GM19351 (cell line): ENCODE measurements at regions not wholly inside any gene's neighbourhood (a gene's known extent, or its start where the extent isn't known, plus 50 kb on each side); places are given as distances from the start of the nearest gene placed in this dataset.

Experiments used
- ATAC-seq: cut with Tn5 transposase; IDR thresholded peaks from one replicate; pipeline ENCODE4 v1.9.1; 2021; ENCODE audit warnings: mild to moderate bottlenecking, moderate library complexity; ENCODE audit not compliant: unreplicated experiment

DNA sequence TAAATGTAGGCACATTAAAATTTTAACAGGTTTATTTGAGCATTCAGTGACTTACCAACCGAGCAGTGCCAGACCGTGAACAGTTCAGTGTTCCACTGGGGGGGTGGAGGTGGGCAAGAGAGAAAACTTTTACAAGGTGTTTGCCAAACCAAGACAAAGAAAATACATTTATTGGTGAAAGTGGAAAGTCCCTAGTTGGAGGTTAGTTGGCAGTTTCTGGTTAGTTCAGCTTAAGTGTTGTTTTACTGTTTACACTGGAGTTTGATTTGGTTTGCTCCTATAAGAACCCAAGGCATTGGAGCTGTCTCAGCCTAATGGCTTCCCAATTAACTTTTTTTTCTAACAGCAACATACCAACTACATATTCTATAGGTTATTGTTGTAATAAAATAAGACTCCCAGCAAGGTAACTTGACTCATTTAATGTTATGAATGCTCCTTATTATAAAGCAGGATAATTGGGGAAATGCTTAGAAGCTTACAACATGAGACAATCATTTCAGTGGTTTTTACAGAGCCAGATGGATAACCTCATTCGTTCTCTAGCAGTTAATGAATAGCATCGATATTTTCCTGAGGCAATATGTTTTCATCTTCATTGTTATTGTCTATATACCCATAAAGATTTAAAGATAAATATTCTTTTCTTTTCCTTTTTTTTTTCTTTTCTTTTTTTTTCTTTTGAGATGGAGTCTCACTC, 115.8 kb downstream of the ETNK1 start:
- no peak for ATAC-seq

DNA sequence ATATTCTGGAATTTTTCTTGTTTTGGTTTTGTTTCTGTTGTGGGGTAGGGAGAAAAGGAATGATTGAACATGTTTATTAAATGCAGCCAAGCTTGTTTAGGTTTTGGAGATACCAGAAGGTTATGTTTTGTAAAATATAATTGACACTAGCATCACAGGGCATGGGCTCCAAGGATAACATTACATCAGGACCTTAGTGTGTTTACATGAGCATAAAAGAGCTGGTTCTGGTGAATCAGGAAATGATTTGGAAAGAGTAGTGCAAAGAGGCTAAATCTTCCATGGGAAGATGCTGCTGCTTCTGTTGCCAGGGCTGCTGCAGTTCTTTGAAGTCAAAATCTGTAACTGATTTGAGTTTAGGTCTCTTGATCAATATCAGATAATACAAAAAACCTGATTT, 118.7 kb downstream of the ETNK1 start:
- no peak for ATAC-seq

DNA sequence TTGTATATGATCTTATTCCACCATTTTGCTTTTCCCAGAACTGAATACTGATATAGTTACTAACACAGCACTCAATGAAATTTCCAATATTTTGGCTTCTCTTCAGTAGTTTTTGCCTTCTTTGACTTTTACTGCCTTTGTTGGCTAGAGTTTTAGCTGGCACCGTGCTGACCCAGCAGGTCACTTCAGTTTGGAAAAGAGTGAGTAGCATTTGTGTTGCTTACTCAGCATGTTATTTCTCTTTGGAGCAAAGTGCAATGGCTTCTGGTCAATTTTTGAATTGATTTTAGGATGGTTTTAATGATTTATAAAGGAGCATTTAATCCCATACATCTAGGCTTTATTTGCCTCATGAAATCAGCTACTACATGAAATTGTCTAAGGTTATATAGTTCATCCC, 119.2 kb downstream of the ETNK1 start:
- no peak for ATAC-seq

DNA sequence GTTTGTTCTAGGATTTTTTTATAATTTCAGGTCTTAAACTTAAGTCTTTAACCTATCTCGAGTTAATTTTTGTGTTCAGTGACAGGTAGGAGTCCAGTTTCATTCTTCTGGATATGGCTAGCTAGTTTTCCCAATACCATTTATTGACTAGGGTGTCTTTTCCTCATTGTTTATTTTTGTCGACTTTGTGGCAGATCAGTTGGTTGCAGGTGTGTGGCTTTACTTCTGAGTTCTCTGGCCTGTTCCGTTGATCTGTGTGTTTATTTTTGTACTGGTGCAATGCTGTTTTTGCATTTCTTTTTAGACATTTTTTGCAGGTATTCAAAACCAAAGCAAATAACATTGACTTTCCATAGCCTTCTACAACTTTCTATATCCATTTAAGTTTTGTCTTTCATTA, 121.7 kb downstream of the ETNK1 start:
- ATAC-seq = no peak

DNA sequence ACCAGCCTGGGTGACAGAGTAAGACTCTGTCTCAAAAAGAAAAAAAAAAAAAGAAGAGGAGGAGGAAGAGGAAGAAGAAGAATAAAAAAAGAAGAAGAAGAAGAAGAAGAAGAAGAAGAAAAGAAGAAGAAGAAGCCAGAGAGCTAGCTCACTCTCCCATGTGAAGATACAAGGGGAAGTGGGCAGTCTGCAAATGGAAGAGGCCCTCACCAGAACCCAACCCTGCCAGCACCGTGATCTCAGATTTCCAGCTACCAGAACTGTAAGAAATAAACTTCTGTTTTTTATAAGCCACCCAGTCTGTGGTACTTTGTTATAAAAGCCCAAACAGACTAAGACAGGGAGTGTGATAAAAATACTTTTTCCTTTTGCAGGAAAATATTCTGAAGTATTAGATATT, 130.7 kb downstream of the ETNK1 start:
- no peak for ATAC-seq

DNA sequence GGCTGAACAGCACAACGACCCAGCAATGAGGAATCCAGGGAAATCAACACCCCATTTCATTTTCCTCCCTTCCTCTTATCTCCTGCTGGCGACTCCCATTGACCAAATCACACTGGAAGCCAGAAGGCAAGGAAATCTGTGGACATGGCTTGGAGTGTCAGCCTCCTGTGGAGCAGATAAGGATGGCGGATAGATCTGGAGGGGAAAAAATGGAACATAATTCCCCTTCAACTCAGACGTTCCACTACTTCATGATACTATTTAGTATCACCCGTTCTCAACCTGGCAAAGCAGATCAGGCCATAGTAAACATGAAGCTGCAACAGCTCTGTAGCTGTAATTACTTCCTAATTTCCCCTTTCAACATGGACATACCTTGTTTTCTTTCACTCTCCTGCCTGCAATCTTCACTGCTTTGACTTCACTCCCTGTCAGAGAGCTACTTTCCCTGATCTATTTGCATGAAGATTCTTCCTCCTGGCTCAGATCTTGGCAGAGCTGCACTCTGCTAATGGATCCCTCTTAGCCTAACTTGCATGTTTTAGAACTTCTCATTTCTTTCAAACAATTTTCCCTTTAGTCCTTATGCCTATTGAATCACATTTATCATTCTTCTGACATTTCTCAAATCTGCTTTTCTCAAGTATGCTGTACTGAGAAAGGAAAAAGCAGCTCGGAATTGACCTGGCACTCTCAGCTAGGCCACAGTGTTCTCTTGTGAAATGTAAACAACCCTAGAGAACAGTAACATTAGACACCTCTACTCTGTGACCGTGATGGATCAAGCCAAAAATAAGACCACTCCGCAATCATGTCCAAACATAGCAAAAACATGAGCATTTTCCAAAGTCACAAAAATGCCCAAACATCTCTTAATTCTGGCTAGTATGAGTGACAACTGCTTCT, 135.1 kb downstream of the ETNK1 start:
- no peak for ATAC-seq

DNA sequence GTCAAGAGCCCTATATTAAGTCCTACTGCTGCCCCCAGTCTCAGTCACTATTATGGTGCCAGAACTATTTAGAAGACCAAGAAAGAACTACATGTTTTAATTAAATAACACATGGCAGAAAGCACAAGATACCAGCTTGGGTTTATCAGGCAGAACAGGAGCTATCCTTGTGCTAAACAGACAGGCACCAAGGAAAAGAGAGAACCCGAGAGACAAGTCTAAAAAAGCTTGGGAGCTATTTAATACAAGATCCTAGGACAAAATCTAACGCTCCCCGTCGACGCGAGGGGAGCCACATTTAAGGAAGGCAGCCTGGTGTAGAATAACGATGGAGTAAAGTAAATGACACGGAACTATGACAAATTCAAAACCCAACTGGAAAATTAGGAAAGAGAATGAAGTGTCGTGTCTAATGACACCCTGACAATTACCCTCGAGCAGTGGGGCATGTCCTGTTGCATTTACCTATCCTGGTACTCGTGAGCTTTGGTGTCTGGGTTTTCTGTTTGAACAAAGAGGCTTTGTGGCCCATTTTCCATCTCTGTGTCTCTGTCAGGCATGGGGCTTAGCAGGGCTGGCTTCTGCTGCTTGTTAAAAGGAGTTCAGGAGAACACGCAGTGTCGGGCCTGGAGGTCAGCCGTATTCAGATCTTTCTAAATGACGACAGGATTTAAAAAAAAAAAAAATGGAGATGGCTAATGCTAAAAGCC, 140.6 kb downstream of the ETNK1 start:
- no peak for ATAC-seq

DNA sequence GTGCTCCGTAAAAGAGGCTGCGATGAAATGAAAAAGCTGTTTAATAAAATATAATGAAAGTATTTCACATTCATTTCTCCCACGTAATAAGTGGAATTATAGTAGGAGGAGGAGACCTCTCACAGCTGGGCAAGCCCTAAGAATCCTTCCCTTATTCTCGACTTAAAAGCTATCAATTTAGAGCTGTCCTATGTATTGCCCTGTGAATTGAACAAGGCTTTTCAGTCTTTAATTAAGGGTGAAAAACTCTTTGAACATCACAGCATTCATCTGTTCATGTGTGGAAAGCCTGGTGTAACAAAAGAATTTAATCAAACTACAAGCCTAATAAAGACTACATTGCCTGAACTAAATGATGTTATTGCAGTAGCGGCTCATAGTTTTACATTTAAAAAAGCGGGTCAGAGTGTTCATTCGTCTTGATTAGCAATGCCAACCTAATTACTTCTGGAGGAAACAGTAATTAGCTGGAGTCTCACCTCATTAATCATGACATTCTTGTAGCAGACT, 142.0 kb downstream of the ETNK1 start:
- ATAC-seq = no peak

DNA sequence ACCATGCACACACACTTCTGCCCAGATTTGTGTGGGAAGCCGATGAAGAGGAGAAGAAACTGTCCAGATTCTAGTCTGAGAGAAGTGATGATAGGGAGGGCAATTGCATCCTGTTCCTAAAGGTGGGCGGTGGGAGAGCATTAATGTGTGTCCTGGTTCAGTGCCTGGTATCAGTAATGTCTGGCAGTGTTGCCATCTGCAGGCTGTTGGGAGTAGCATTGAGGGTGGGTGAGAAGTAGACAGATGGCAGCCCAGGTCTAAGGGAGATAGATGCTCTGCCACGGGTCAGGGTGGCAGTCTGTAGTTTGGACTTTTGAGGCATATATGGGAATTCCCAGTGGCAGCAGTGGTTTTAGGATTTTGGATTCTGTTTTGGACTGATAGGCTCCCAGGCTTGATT, 156.4 kb downstream of the ETNK1 start:
- no peak for ATAC-seq

DNA sequence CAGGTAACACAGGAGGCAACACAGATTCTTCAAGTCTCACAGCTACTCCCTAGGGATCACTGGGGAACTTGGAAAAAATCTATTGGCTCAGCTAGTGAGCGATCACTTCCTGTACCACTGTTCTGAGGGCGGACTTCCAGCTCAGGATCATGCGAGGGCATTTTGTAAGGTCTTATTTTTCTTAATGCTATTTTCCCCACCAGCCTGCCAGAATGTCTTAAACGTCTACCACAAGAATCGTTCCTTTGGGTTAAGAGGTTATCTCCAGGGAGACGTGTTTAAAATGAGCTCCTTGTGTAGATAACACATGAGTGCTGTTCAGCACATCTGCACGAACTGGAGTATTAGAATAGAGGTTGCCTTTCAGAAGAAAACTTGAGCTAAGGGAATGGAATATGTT, 162.6 kb downstream of the ETNK1 start:
- no peak for ATAC-seq

DNA sequence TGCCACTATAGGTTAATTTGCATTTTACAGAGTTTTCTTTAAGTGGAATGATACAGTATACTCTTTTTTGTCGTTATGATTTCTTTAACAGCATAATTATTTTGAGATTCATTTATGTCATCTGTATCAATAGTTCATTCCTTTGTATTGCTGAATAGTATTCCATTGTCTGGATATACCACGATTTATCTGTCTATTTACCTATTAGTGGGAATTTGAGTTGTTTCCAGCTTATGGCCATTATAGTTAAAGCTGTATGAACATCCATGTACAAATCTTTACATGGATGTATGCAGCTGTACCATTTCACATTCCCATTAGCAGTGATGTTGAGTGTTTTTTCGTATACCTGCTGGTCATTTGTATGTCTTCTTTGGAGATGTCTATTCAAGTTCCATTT, 163.9 kb downstream of the ETNK1 start:
- no peak for ATAC-seq

DNA sequence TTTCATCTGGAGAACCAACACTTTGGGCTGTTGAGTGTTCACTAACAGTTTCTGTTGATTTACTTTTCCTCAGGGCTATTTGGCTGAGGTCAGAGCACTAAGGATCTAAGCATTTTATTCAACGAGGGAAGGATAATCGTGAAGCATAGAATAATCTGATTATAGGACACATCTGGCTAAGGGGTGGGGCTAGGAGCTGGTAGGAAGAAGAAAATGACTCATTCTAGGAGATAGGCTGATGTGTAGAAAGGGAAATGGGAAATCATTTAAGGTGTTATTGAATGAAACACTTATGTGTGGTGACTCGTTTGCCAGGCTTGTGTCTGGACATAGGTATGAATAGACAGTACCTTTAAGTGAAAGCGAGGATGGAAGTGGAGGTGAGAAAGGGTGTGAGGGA, 167.2 kb downstream of the ETNK1 start:
- ATAC-seq = no peak

DNA sequence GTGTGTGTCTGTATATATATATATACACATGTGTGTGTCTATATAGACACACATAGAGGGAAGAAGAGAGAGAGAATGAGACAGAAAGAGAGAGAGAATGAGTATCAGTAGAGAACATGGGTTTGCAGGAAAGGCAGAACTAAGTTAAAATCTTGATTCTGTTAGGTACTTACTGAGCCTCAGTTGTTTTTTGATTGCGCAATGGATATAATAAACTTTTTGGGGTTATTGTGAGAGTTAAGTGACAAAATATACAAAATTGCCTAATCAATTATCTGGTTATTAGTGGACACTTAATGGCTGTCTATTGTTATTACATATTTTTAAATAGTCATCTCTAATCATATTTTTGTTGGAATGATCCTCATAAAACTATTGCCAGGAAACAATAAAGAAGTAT, 169.0 kb downstream of the ETNK1 start:
- ATAC-seq = no peak

DNA sequence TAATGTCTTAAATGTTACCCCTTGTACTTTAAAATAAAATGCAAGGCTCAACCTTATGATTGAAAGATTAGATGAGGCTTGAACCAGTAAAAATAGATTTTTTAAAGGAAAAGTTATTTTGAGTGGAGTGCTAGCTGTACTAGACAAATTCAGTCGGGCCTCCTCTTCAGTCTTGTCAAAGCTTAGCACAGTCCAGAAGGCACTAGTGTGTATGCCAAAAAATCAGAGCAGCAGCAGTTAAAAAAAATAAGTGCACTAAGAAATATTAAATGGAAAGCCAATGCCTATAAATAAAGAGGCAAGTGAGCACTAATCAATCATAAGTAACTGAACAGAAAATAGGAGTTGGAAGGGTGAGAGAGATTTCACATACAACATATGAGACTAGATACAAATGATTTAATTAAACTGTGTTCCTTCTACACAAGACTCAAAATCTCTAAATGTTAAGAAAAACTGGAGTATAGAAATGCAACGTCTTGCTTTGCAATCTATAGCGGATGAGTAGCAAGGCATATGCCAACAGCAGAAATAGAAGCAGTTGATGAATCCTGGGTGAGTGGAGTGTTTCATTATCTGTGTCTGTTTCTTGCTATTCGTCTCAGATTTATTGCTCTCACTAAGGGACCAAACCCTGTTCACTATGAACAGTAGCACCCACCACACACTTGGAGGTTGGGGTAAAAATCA, 172.1 kb downstream of the ETNK1 start:
- no peak for ATAC-seq

DNA sequence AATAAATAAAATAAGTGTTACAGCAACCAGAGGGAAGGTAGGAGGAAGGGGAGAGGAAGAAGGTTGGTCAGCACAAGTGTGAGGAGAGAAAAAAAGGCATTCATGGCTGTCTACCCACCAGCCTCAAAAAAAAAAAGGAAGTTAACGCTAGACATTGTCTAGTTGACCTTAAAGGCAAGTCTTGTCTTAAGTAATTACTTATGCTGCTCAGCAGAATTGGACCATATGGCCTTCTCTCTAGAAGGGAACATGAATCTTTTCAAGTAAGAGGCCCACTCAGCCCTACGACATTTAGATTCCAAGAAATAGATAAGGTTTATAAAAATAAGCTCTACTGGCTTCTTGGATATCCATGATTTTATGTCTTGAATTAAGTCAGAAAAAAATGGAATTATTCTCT, 172.7 kb downstream of the ETNK1 start:
- ATAC-seq = no peak

DNA sequence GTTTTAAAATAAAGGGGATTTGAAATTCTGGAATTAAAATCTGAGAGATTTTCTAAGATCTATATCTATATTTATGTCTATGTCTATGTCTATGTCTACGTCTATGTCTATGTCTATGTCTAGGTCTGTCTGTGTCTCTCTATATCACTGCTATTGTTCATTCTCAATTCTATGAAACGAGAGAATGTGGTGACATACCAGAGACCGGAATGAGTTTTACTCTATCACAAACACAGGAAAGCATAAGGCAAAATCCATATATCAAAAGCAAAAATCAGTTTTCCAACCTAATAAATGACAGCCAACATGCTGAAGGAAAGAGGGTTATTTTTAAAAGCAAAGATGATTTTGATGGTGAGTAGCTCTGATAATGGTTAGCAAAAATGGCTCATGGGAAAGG, 173.1 kb downstream of the ETNK1 start:
- ATAC-seq = no peak

DNA sequence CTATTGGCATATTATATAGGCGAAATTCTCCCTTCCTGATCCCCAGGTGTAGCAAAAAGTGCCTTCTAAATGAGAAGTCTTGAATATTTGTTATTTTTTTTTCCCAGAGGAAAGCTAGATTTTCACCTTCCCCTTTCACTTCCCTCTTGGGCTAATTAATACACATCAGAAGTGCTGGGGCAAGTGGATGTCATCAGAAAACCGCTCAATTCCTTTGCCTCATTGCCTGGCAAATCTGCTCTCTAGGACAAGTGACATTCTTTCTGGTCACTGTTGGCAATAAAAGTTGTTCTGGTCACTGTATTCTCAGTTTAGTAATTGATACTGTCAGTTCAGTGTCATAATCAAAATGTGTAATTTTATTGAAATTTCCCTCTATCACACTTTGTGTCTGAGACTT, 174.5 kb downstream of the ETNK1 start:
- ATAC-seq = no peak

DNA sequence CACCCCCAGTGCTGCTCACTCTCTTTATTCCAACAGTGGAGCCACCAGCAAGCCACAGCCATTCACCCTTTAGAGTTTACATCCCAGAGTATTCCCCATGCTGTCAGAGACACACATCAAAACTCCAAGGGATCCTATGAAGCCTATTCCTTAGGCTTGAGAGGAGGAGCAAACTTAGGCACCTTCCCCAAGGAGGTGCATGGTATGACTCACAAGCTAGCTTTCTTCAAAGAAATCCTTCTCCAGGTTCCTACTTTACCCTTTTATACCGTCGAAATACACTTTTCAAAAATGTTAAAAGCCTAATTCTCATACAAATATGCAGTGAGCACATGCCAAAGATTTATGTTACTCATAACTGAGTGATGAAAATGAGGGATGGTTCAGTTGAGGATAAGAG, 175.4 kb downstream of the ETNK1 start:
- ATAC-seq = no peak

DNA sequence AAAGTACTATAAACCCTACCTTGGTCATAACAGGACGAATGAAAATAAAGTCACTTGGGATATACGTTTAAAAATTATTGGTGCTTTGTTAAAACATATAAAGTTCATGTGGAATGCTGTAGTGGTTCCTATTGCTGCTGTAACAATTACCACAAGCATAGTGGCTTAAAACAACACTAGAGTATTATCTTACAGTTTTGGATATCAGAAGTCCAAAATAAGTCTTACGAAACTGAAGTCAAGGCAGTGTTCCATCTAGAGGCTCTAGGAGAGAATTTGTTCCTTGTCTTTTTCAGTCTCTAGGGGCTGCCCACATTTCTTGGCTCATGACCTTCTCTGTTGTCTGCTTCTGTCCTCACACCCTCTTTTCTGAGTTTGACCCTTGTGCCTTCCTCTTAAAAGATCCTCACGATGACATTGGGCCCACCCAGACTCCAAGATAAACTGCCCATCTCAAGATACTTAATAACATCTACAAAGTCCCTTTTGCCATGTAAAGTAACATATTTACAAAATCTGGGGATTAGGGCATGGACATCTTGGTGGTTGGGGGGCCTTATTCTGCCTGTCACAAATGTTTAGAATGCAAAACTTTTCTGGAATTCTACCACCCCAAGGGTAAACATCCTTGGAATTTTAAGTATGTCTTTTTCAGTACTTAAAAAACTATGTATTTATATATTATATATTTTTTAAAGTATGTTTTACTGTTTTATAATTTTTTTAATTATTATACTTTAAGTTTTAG, 178.1 kb downstream of the ETNK1 start:
- ATAC-seq = no peak

DNA sequence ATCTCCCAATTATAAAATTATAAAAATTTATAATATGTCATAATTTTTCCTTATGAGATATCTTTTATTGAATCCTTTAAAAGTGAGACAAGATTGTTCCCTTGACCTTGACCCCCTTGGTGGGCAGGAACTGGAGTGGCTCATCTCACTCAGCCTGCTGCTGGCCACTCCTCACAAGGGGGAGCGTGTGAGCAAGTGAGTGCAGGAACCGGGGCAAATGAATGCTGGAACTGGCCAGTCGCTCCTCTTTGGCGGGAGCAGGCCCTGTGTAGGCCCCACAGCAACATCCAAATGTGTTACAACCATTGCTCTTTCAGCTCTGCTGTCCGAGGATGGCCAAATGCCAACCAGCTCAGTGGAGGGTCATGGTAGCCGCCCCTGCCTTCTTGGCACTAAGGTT, 178.8 kb downstream of the ETNK1 start:
- ATAC-seq = no peak
